Astrocyte of the spinal cord (primary cell): ENCODE measurements at regions not wholly inside any gene's neighbourhood (a gene's known extent, or its start where the extent isn't known, plus 50 kb on each side); places are given as distances from the start of the nearest gene placed in this dataset.

Experiments used
- DNase-seq: peaks from one replicate; pipeline ENCODE4 v3.0.0; 2011; ENCODE audit warnings: low read depth, low spot score
- H3K4me3 ChIP-seq: 2 replicates; pipeline ENCODE4 v1.5.1; 2011; ENCODE audit warnings: low read depth, mild to moderate bottlenecking, low read length, moderate library complexity
- CTCF ChIP-seq: IDR thresholded peaks from 2 replicates; pipeline ENCODE4 v1.5.1; 2012; ENCODE audit warnings: low read depth, mild to moderate bottlenecking, low read length, inconsistent platforms
- in situ Hi-C: cut with HindIII; loops from 2 replicates; pipeline ENCODE4 v1.10.0; 2017; ENCODE audit warnings: low sequenced_read_pairs

- DNase-seq = peak; percentile 43
- no peak for TF ChIP-seq CTCF
- in situ Hi-C loops = no loop called here
- H3K4me3 ChIP-seq = no peak overlapping the region
Observed at GRCh38 chr5:58135571-58136335, 324.1 kb downstream of the PLK2 start.

GRCh38 chr5:58133631-58134296, 326.1 kb downstream of the PLK2 start:
- H3K4me3 ChIP-seq = no peak overlapping the region
- in situ Hi-C loops = no loop called here
- TF ChIP-seq CTCF = no peak
- peak; percentile 42 for DNase-seq

GRCh38 chr5:58133216-58133615, 326.7 kb downstream of the PLK2 start:
- DNase-seq = no peak
- in situ Hi-C loops = no loop called here
- no peak for TF ChIP-seq CTCF
- no peak overlapping the region for H3K4me3 ChIP-seq

- in situ Hi-C loops = no loop called here
- no peak overlapping the region for H3K4me3 ChIP-seq
- peak; percentile 19 for DNase-seq
- no peak for TF ChIP-seq CTCF
Observed at GRCh38 chr5:58127255-58128220, 332.3 kb downstream of the PLK2 start.

GRCh38 chr5:58123501-58123900, 336.4 kb downstream of the PLK2 start:
- no peak for DNase-seq
- in situ Hi-C loops = no loop called here
- TF ChIP-seq CTCF = no peak
- no peak overlapping the region for H3K4me3 ChIP-seq

- TF ChIP-seq CTCF = no peak
- no peak for DNase-seq
- no peak overlapping the region for H3K4me3 ChIP-seq
- in situ Hi-C loops = no loop called here
Observed at GRCh38 chr5:58122848-58123392, 337.0 kb downstream of the PLK2 start.
